ENCODE measurements at regions not wholly inside any gene's neighbourhood (a gene's known extent, or its start where the extent isn't known, plus 50 kb on each side); places are given as distances from the start of the nearest gene placed in this dataset.

GRCh38 chr6:154894902-154895301 lies 100.2 kb upstream of the TIAM2 start:
- TF ChIP-seq CTCF (IDR thresholded peaks at IDR 0.05), result no peak
- no peak for TF ChIP-seq EZH2 (IDR thresholded peaks at IDR 0.05; ENCODE audit: borderline replicate concordance, insufficient read depth, low read depth, low read length, poor library complexity, severe bottlenecking)
